GM23338 (cell line): ENCODE measurements at regions not wholly inside any gene's neighbourhood (a gene's known extent, or its start where the extent isn't known, plus 50 kb on each side); places are given as distances from the start of the nearest gene placed in this dataset.

Source experiments
- ATAC-seq: fragments of 200-7000 bp; cut with Tn5 transposase; 3 replicates; pipeline ENCODE4 v1.9.1; 2020
- DNase-seq: peaks from one replicate; pipeline ENCODE4 v3.0.0-alpha.2; 2015; ENCODE audit warnings: low spot score
- H2AFZ ChIP-seq: fragments of 200-600 bp; sonication (generic); 2 replicates; pipeline ENCODE4 v1.8.0; 2016; ENCODE audit warnings: antibody characterized with exemption, mild to moderate bottlenecking, moderate library complexity
- H3F3A ChIP-seq: fragments of 200-600 bp; sonication (generic); replicated peaks from 2 replicates; pipeline ENCODE4 v1.8.0; 2017; ENCODE audit warnings: antibody characterized with exemption, mixed run types, low read depth
- H3K27ac ChIP-seq: fragments of 200-600 bp; sonication (generic); 2 replicates; pipeline ENCODE4 v1.6.1; 2016; ENCODE audit warnings: low read depth
- H3K27me3 ChIP-seq: fragments of 200-600 bp; sonication (generic); 2 replicates; pipeline ENCODE4 v1.8.0; 2016; ENCODE audit warnings: mild to moderate bottlenecking, mixed run types, moderate library complexity; ENCODE audit not compliant: insufficient read depth
- H3K36me3 ChIP-seq: fragments of 200-600 bp; sonication (generic); 2 replicates; pipeline ENCODE4 v1.8.0; 2016; ENCODE audit warnings: mild to moderate bottlenecking; ENCODE audit not compliant: insufficient read depth
- H3K4me1 ChIP-seq: fragments of 200-600 bp; sonication (generic); 2 replicates; pipeline ENCODE4 v1.8.0; 2016; ENCODE audit warnings: mild to moderate bottlenecking, moderate library complexity; ENCODE audit not compliant: insufficient read depth
- H3K4me2 ChIP-seq: fragments of 200-600 bp; sonication (generic); 2 replicates; pipeline ENCODE4 v1.7.1; 2017; ENCODE audit warnings: mixed run types
- H3K4me3 ChIP-seq: fragments of 200-600 bp; sonication (generic); 2 replicates; pipeline ENCODE4 v1.6.1; 2016; ENCODE audit warnings: mixed run types
- H3K79me2 ChIP-seq: fragments of 200-600 bp; sonication (generic); replicated peaks from 2 replicates; pipeline ENCODE4 v1.8.0; 2017; ENCODE audit warnings: mild to moderate bottlenecking; ENCODE audit not compliant: insufficient read depth
- H3K9me2 ChIP-seq: fragments of 200-600 bp; sonication (generic); 2 replicates; pipeline ENCODE4 v1.8.0; 2017; ENCODE audit not compliant: insufficient read depth
- H4K20me1 ChIP-seq: fragments of 200-600 bp; sonication (generic); replicated peaks from 2 replicates; pipeline ENCODE4 v1.8.0; 2017; ENCODE audit warnings: mild to moderate bottlenecking; ENCODE audit not compliant: insufficient read depth
- H3K27ac Mint-ChIP-seq: 2 replicates; pipeline ENCODE4 v1.8.0; 2020; ENCODE audit warnings: inconsistent platforms, mild to moderate bottlenecking, moderate library complexity, mixed read lengths
- H3K27me3 Mint-ChIP-seq: 3 replicates; pipeline ENCODE4 v1.8.0; 2022; ENCODE audit warnings: low read depth, mild to moderate bottlenecking, moderate library complexity, mixed read lengths, inconsistent platforms; ENCODE audit not compliant: insufficient read depth, poor library complexity
- H3K36me3 Mint-ChIP-seq: 3 replicates; pipeline ENCODE4 v1.8.0; 2021; ENCODE audit warnings: low read depth, mild to moderate bottlenecking, inconsistent platforms, moderate library complexity, mixed read lengths
- H3K4me1 Mint-ChIP-seq: 3 replicates; pipeline ENCODE4 v1.8.0; 2020; ENCODE audit warnings: mild to moderate bottlenecking, inconsistent platforms, mixed read lengths
- H3K4me3 Mint-ChIP-seq: 3 replicates; pipeline ENCODE4 v1.8.0; 2021; ENCODE audit warnings: moderate library complexity, mild to moderate bottlenecking, inconsistent platforms, mixed read lengths
- H3K9me3 Mint-ChIP-seq: 3 replicates; pipeline ENCODE4 v1.8.0; 2020; ENCODE audit warnings: moderate library complexity, mild to moderate bottlenecking, inconsistent platforms, mixed read lengths
- CTCF ChIP-seq, 2 experiments: fragments of 200-600 bp in 1 of 2; sonication (generic) in 1 of 2; conservative IDR thresholded peaks; 2 replicates each; pipeline versions ENCODE4 v1.5.1 to v1.6.1; 2016 to 2017; ENCODE audit warnings: antibody characterized with exemption in 2 of 2, low read depth in 2 of 2, mild to moderate bottlenecking in 2 of 2, moderate library complexity in 1 of 2
- EZH2 ChIP-seq: fragments of 200-600 bp; sonication (generic); IDR thresholded peaks from one replicate; pipeline ENCODE4 v1.8.0; 2017; ENCODE audit warnings: antibody characterized with exemption, mild to moderate bottlenecking, low read depth; ENCODE audit not compliant: unreplicated experiment
- EZH2phosphoT487 ChIP-seq: fragments of 200-600 bp; sonication (generic); IDR thresholded peaks from one replicate; pipeline ENCODE4 v1.8.1; 2018; ENCODE audit warnings: antibody characterized with exemption; ENCODE audit not compliant: unreplicated experiment
- NANOG ChIP-seq: IDR thresholded peaks from 2 replicates; pipeline ENCODE4 v1.6.1; 2016; ENCODE audit warnings: antibody characterized with exemption, borderline replicate concordance
- POLR2AphosphoS5 ChIP-seq: IDR thresholded peaks from 2 replicates; pipeline ENCODE4 v1.6.1; 2016; ENCODE audit warnings: antibody characterized with exemption, low read depth
- REST ChIP-seq: IDR thresholded peaks from one replicate; pipeline ENCODE4 v1.6.1; 2018; ENCODE audit warnings: antibody characterized with exemption; ENCODE audit not compliant: unreplicated experiment
- STAT1 ChIP-seq: IDR thresholded peaks from one replicate; pipeline ENCODE4 v1.6.1; 2016; ENCODE audit warnings: antibody characterized with exemption; ENCODE audit not compliant: unreplicated experiment
- ZNF331 ChIP-seq: fragments of 250-450 bp; sonication (Bioruptor Pico); IDR thresholded peaks from 2 replicates; pipeline ENCODE4 v1.5.0; 2020; ENCODE audit warnings: low read depth, mild to moderate bottlenecking, moderate library complexity
- TF ChIP-seq, protein P1 (sequence below): IDR thresholded peaks from 2 replicates; pipeline ENCODE4 v1.6.1; 2016; ENCODE audit warnings: antibody characterized with exemption

GRCh38 chr16:51050377-51050706 lies 100.7 kb downstream of the SALL1 start (continued):
- no peak for TF ChIP-seq REST
- no peak for TF ChIP-seq STAT1
- no peak for TF ChIP-seq ZNF331
- TF ChIP-seq, protein P1, sequence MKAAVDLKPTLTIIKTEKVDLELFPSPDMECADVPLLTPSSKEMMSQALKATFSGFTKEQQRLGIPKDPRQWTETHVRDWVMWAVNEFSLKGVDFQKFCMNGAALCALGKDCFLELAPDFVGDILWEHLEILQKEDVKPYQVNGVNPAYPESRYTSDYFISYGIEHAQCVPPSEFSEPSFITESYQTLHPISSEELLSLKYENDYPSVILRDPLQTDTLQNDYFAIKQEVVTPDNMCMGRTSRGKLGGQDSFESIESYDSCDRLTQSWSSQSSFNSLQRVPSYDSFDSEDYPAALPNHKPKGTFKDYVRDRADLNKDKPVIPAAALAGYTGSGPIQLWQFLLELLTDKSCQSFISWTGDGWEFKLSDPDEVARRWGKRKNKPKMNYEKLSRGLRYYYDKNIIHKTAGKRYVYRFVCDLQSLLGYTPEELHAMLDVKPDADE: no peak
- TF ChIP-seq EZH2phosphoT487: no peak
- TF ChIP-seq EZH2: no peak
- no peak for TF ChIP-seq NANOG
- TF ChIP-seq POLR2AphosphoS5: no peak

- no peaks in the 10 kb centered on the region for H3F3A ChIP-seq
- H3K27ac ChIP-seq: no peak overlapping the region
Observed at GRCh38 chr16:51049678-51050376, 101.2 kb downstream of the SALL1 start.

More at GRCh38 chr16:51049678-51050376, 101.2 kb downstream of the SALL1 start:
- Mint-ChIP-seq H3K4me1 (peaks cover 5% of the 10 kb centered on the region), H3K4me3 (no peak overlapping the region), H3K27ac (no peak overlapping the region), H3K36me3 (no peaks in the 10 kb centered on the region), H3K9me3 (no peaks in the 10 kb centered on the region), H3K27me3 (peaks cover 4% of the 10 kb centered on the region)
- H3K4me2 ChIP-seq: no peak overlapping the region
- H4K20me1 ChIP-seq: no peaks in the 10 kb centered on the region
- H3K4me3 ChIP-seq: no peak overlapping the region
- 0 out of 2 replicates have a peak, but pooled peaks cover 8% of the 10 kb centered on the region for H3K9me2 ChIP-seq
- no peaks in the 10 kb centered on the region for H3K27me3 ChIP-seq
- H3K79me2 ChIP-seq: no peaks in the 10 kb centered on the region
- H2AFZ ChIP-seq: no peak overlapping the region
- DNase-seq (peak; percentile 25), ATAC-seq (peak; percentile 60)
- TF ChIP-seq CTCF (conservative IDR thresholded peaks at IDR 0.05; ENCODE audit: low read depth in 2 of 2) (peak; percentile 44 to 56), POLR2AphosphoS5 (no peak), STAT1 (no peak)
- H3K36me3 ChIP-seq: no peaks in the 10 kb centered on the region
- H3K4me1 ChIP-seq: no peaks in the 10 kb centered on the region
